ENCODE measurements at regions not wholly inside any gene's neighbourhood (a gene's known extent, or its start where the extent isn't known, plus 50 kb on each side); places are given as distances from the start of the nearest gene placed in this dataset.

GRCh38 chr12:127024791-127025190 is 1242.2 kb upstream of the TMEM132C start:
- TF ChIP-seq CTCF (IDR thresholded peaks at IDR 0.05; ENCODE audit: insufficient read depth, low read length, poor library complexity, severe bottlenecking) (no peak), EZH2phosphoT487 (conservative IDR thresholded peaks at IDR 0.05; ENCODE audit: low read length) (no peak)
- Histone ChIP-seq H3K27me3 (ENCODE audit: low read length) (no peaks in the 10 kb centered on the region), H3K9me3 (ENCODE audit: insufficient read depth, low read length) (no peaks in the 10 kb centered on the region), H3K4me3 (ENCODE audit: insufficient read depth, low read length, poor library complexity, severe bottlenecking) (no peak overlapping the region), H3F3A (ENCODE audit: insufficient read depth) (no peaks in the 10 kb centered on the region), H3K9ac (ENCODE audit: low read length) (no peak overlapping the region), H2AFZ (ENCODE audit: low read depth, low read length, severe bottlenecking) (no peak overlapping the region), H3K9me2 (replicated peaks; ENCODE audit: insufficient read depth, low read length) (no peaks in the 10 kb centered on the region), H3K36me3 (ENCODE audit: low read length) (no peaks in the 10 kb centered on the region), H3K79me2 (ENCODE audit: insufficient read depth, low read length) (no peaks in the 10 kb centered on the region), H3K27ac (ENCODE audit: low read depth, low read length) (no peak overlapping the region), H4K20me1 (ENCODE audit: low read depth, low read length) (no peaks in the 10 kb centered on the region), H3K4me2 (ENCODE audit: low read depth, low read length, poor library complexity, severe bottlenecking) (no peak overlapping the region)

- H3K79me2 ChIP-seq (ENCODE audit: insufficient read depth, low read length), result no peaks in the 10 kb centered on the region
- H2AFZ ChIP-seq (ENCODE audit: low read depth, low read length, severe bottlenecking), result no peak overlapping the region
- H4K20me1 ChIP-seq (ENCODE audit: low read depth, low read length), result no peaks in the 10 kb centered on the region
- H3K9me2 ChIP-seq (replicated peaks; ENCODE audit: insufficient read depth, low read length), result no peaks in the 10 kb centered on the region
- TF ChIP-seq EZH2phosphoT487 (conservative IDR thresholded peaks at IDR 0.05; ENCODE audit: low read length) (no peak), CTCF (IDR thresholded peaks at IDR 0.05; ENCODE audit: insufficient read depth, low read length, poor library complexity, severe bottlenecking) (no peak)
- H3K4me2 ChIP-seq (ENCODE audit: low read depth, low read length, poor library complexity, severe bottlenecking), result no peak overlapping the region
- H3K4me3 ChIP-seq (ENCODE audit: insufficient read depth, low read length, poor library complexity, severe bottlenecking), result no peak overlapping the region
- no peak overlapping the region for H3K9ac ChIP-seq (ENCODE audit: low read length)
- H3K36me3 ChIP-seq (ENCODE audit: low read length), result no peaks in the 10 kb centered on the region
- no peak overlapping the region for H3K27ac ChIP-seq (ENCODE audit: low read depth, low read length)
- H3K9me3 ChIP-seq (ENCODE audit: insufficient read depth, low read length), result no peaks in the 10 kb centered on the region
- no peaks in the 10 kb centered on the region for H3F3A ChIP-seq (ENCODE audit: insufficient read depth)
- no peaks in the 10 kb centered on the region for H3K27me3 ChIP-seq (ENCODE audit: low read length)
Measured at GRCh38 chr12:127025545-127025944, 1241.4 kb upstream of the TMEM132C start.

- no peak overlapping the region for H3K4me3 ChIP-seq (ENCODE audit: insufficient read depth, low read length, poor library complexity, severe bottlenecking)
- H3K9ac ChIP-seq (ENCODE audit: low read length), result no peak overlapping the region
Measured at GRCh38 chr12:127035011-127035879, 1231.7 kb upstream of the TMEM132C start.

More at GRCh38 chr12:127035011-127035879, 1231.7 kb upstream of the TMEM132C start:
- Histone ChIP-seq H3F3A (ENCODE audit: insufficient read depth) (no peaks in the 10 kb centered on the region), H3K79me2 (ENCODE audit: insufficient read depth, low read length) (no peaks in the 10 kb centered on the region), H3K9me3 (ENCODE audit: insufficient read depth, low read length) (no peaks in the 10 kb centered on the region), H3K27me3 (ENCODE audit: low read length) (no peaks in the 10 kb centered on the region), H3K9me2 (replicated peaks; ENCODE audit: insufficient read depth, low read length) (0 out of 2 replicates have a peak, but pooled peaks cover 6% of the 10 kb centered on the region), H4K20me1 (ENCODE audit: low read depth, low read length) (no peaks in the 10 kb centered on the region), H3K4me2 (ENCODE audit: low read depth, low read length, poor library complexity, severe bottlenecking) (no peak overlapping the region), H3K27ac (ENCODE audit: low read depth, low read length) (no peak overlapping the region), H2AFZ (ENCODE audit: low read depth, low read length, severe bottlenecking) (no peak overlapping the region), H3K36me3 (ENCODE audit: low read length) (no peaks in the 10 kb centered on the region)
- TF ChIP-seq CTCF (IDR thresholded peaks at IDR 0.05; ENCODE audit: insufficient read depth, low read length, poor library complexity, severe bottlenecking), result no peak
- TF ChIP-seq EZH2phosphoT487 (conservative IDR thresholded peaks at IDR 0.05; ENCODE audit: low read length), result no peak
